Activated CD4-positive, alpha-beta T cell treated with anti-CD3 and anti-CD28 coated beads for 36 hours (primary cell): ENCODE measurements at regions not wholly inside any gene's neighbourhood (a gene's known extent, or its start where the extent isn't known, plus 50 kb on each side); places are given as distances from the start of the nearest gene placed in this dataset.

ENCODE experiments used
- ATAC-seq: fragments of 200-7000 bp; cut with Tn5 transposase; one replicate; pipeline ENCODE4 v1.10.0; 2021; ENCODE audit warnings: mild to moderate bottlenecking, moderate library complexity
- CTCF ChIA-PET: fragments of 350-600 bp; sonication (Branson Sonifier 250); formaldehyde crosslinking; loops from one replicate; lab custom pipeline; 2021; ENCODE audit warnings: antibody characterized with exemption; lab: Charles Lee
- POLR2A ChIA-PET: fragments of 350-600 bp; sonication (Branson Sonifier 250); formaldehyde crosslinking; loops from one replicate; lab custom pipeline; 2021; ENCODE audit warnings: antibody characterized with exemption, inconsistent platforms; lab: Charles Lee
- DNase-seq: peaks from one replicate; pipeline ENCODE4 v3.0.0-alpha.2; 2020
- H3K27ac Mint-ChIP-seq: one replicate; pipeline ENCODE4 v1.8.0; 2021; ENCODE audit warnings: mixed read lengths
- H3K27me3 Mint-ChIP-seq: one replicate; pipeline ENCODE4 v1.8.0; 2021; ENCODE audit warnings: mixed read lengths
- H3K36me3 Mint-ChIP-seq: one replicate; pipeline ENCODE4 v1.8.0; 2021; ENCODE audit warnings: low read depth, mixed read lengths
- H3K4me1 Mint-ChIP-seq: one replicate; pipeline ENCODE4 v1.8.0; 2021; ENCODE audit warnings: mixed read lengths
- H3K4me3 Mint-ChIP-seq: one replicate; pipeline ENCODE4 v1.8.0; 2021; ENCODE audit warnings: mild to moderate bottlenecking, moderate library complexity, mixed read lengths
- H3K9me3 Mint-ChIP-seq: one replicate; pipeline ENCODE4 v1.8.0; 2021; ENCODE audit warnings: low read depth, mixed read lengths
- intact Hi-C, 2 experiments: fragments of 100-400 bp; cut with DNase I in 1 of 2; cut with micrococcal nuclease in 1 of 2; formaldehyde crosslinking; loops; one replicate each; pipeline versions ENCODE4 v1.14.2 to v1.15.1; 2022 to 2024; cut with DNase I, micrococcal nuclease

- no peak overlapping the region for H3K4me3 Mint-ChIP-seq
- ATAC-seq (no peak), DNase-seq (no peak)
- H3K9me3 Mint-ChIP-seq: peaks cover 7% of the 10 kb centered on the region
- intact Hi-C loops: no loop called here
- no peaks in the 10 kb centered on the region for H3K36me3 Mint-ChIP-seq
- no peaks in the 10 kb centered on the region for H3K4me1 Mint-ChIP-seq
- H3K27me3 Mint-ChIP-seq: no peaks in the 10 kb centered on the region
- POLR2A ChIA-PET: no interaction called here
- no peak overlapping the region for H3K27ac Mint-ChIP-seq
- CTCF ChIA-PET: no interaction called here
Measured at GRCh38 chr20:55882286-55882685, 123.0 kb downstream of the CBLN4 start.

GRCh38 chr20:55881204-55881603 lies 124.1 kb downstream of the CBLN4 start:
- POLR2A ChIA-PET: no interaction called here
- no peaks in the 10 kb centered on the region for H3K4me1 Mint-ChIP-seq
- ATAC-seq: no peak
- H3K9me3 Mint-ChIP-seq: peaks cover 7% of the 10 kb centered on the region
- CTCF ChIA-PET: no interaction called here
- DNase-seq: no peak
- H3K4me3 Mint-ChIP-seq: no peak overlapping the region
- no peaks in the 10 kb centered on the region for H3K27me3 Mint-ChIP-seq
- H3K36me3 Mint-ChIP-seq: no peaks in the 10 kb centered on the region
- intact Hi-C loops: no loop called here
- H3K27ac Mint-ChIP-seq: no peak overlapping the region

- ChIA-PET CTCF (no interaction called here), POLR2A (no interaction called here)
- intact Hi-C loops: no loop called here
- Mint-ChIP-seq H3K27me3 (no peaks in the 10 kb centered on the region), H3K27ac (no peak overlapping the region), H3K9me3 (peaks cover 7% of the 10 kb centered on the region), H3K4me3 (no peak overlapping the region), H3K4me1 (no peaks in the 10 kb centered on the region), H3K36me3 (no peaks in the 10 kb centered on the region)
- no peak for DNase-seq
- ATAC-seq: no peak
Measured at GRCh38 chr20:55880361-55880760, 125.0 kb downstream of the CBLN4 start.

GRCh38 chr20:55855052-55855451 lies 150.3 kb downstream of the CBLN4 start:
- intact Hi-C loops: no loop called here
- H3K4me3 Mint-ChIP-seq: no peak overlapping the region

GRCh38 chr20:55830121-55830827 lies 175.0 kb downstream of the CBLN4 start:
- CTCF ChIA-PET: no interaction called here
- Mint-ChIP-seq H3K27ac (no peak overlapping the region), H3K9me3 (peaks cover 13% of the 10 kb centered on the region), H3K27me3 (no peaks in the 10 kb centered on the region), H3K36me3 (no peaks in the 10 kb centered on the region), H3K4me1 (no peaks in the 10 kb centered on the region), H3K4me3 (no peak overlapping the region)
- POLR2A ChIA-PET: no interaction called here
- no peak for DNase-seq
- no peak for ATAC-seq
- intact Hi-C loops: no loop called here

More at GRCh38 chr20:55855052-55855451, 150.3 kb downstream of the CBLN4 start:
- POLR2A ChIA-PET: no interaction called here
- no peak for DNase-seq
- Mint-ChIP-seq H3K36me3 (no peaks in the 10 kb centered on the region), H3K27ac (no peak overlapping the region), H3K9me3 (no peaks in the 10 kb centered on the region), H3K27me3 (no peaks in the 10 kb centered on the region), H3K4me1 (no peaks in the 10 kb centered on the region)
- no peak for ATAC-seq
- CTCF ChIA-PET: no interaction called here

GRCh38 chr20:55805138-55805537 lies 200.2 kb downstream of the CBLN4 start:
- Mint-ChIP-seq H3K4me3 (no peak overlapping the region), H3K4me1 (no peaks in the 10 kb centered on the region), H3K27me3 (no peaks in the 10 kb centered on the region), H3K36me3 (no peaks in the 10 kb centered on the region), H3K9me3 (no peaks in the 10 kb centered on the region), H3K27ac (no peak overlapping the region)
- POLR2A ChIA-PET: no interaction called here
- ATAC-seq (no peak), DNase-seq (no peak)
- intact Hi-C loops: no loop called here
- CTCF ChIA-PET: no interaction called here

- DNase-seq (no peak), ATAC-seq (no peak)
- Mint-ChIP-seq H3K9me3 (peaks cover 3% of the 10 kb centered on the region), H3K27ac (no peak overlapping the region), H3K36me3 (no peaks in the 10 kb centered on the region), H3K4me1 (no peaks in the 10 kb centered on the region), H3K27me3 (no peaks in the 10 kb centered on the region), H3K4me3 (no peak overlapping the region)
- POLR2A ChIA-PET: no interaction called here
- intact Hi-C loops: no loop called here
- CTCF ChIA-PET: no interaction called here
Measured at GRCh38 chr20:55800552-55801245, 204.6 kb downstream of the CBLN4 start.

GRCh38 chr20:55793986-55794385 lies 211.3 kb downstream of the CBLN4 start:
- ATAC-seq: no peak
- Mint-ChIP-seq H3K27ac (no peak overlapping the region), H3K27me3 (no peaks in the 10 kb centered on the region), H3K4me3 (no peak overlapping the region), H3K9me3 (peaks cover 9% of the 10 kb centered on the region), H3K4me1 (no peaks in the 10 kb centered on the region), H3K36me3 (no peaks in the 10 kb centered on the region)
- POLR2A ChIA-PET: no interaction called here
- CTCF ChIA-PET: no interaction called here
- intact Hi-C loops: no loop called here
- DNase-seq: no peak

- Mint-ChIP-seq H3K27ac (no peak overlapping the region), H3K27me3 (no peaks in the 10 kb centered on the region), H3K4me3 (no peak overlapping the region), H3K9me3 (peaks cover 9% of the 10 kb centered on the region), H3K4me1 (no peaks in the 10 kb centered on the region), H3K36me3 (no peaks in the 10 kb centered on the region)
- intact Hi-C loops: no loop called here
- ChIA-PET POLR2A (no interaction called here), CTCF (no interaction called here)
- DNase-seq (no peak), ATAC-seq (no peak)
Measured at GRCh38 chr20:55792049-55792448, 213.3 kb downstream of the CBLN4 start.

- no peaks in the 10 kb centered on the region for H3K36me3 Mint-ChIP-seq
- ChIA-PET CTCF (no interaction called here), POLR2A (no interaction called here)
- peaks cover 8% of the 10 kb centered on the region for H3K9me3 Mint-ChIP-seq
- H3K27me3 Mint-ChIP-seq: no peaks in the 10 kb centered on the region
- no peak for ATAC-seq
- no peak overlapping the region for H3K4me3 Mint-ChIP-seq
- no peaks in the 10 kb centered on the region for H3K4me1 Mint-ChIP-seq
- H3K27ac Mint-ChIP-seq: no peak overlapping the region
- intact Hi-C loops: no loop called here
- DNase-seq: no peak
Measured at GRCh38 chr20:55790178-55790577, 215.1 kb downstream of the CBLN4 start.

GRCh38 chr20:55784036-55784435 lies 221.3 kb downstream of the CBLN4 start:
- intact Hi-C loops: no loop called here
- no peaks in the 10 kb centered on the region for H3K4me1 Mint-ChIP-seq
- no peak overlapping the region for H3K4me3 Mint-ChIP-seq
- peaks cover 9% of the 10 kb centered on the region for H3K9me3 Mint-ChIP-seq
- no peaks in the 10 kb centered on the region for H3K36me3 Mint-ChIP-seq
- ChIA-PET POLR2A (no interaction called here), CTCF (no interaction called here)
- ATAC-seq (no peak), DNase-seq (no peak)
- H3K27me3 Mint-ChIP-seq: peaks cover 2% of the 10 kb centered on the region
- no peak overlapping the region for H3K27ac Mint-ChIP-seq

- Mint-ChIP-seq H3K4me1 (no peaks in the 10 kb centered on the region), H3K27ac (no peak overlapping the region), H3K27me3 (peaks cover 2% of the 10 kb centered on the region), H3K4me3 (no peak overlapping the region), H3K9me3 (peaks cover 10% of the 10 kb centered on the region), H3K36me3 (no peaks in the 10 kb centered on the region)
- DNase-seq: no peak
- ATAC-seq: no peak
- POLR2A ChIA-PET: no interaction called here
- CTCF ChIA-PET: no interaction called here
- intact Hi-C loops: no loop called here
Measured at GRCh38 chr20:55783381-55783780, 221.9 kb downstream of the CBLN4 start.
